ENCODE measurements at regions not wholly inside any gene's neighbourhood (a gene's known extent, or its start where the extent isn't known, plus 50 kb on each side); places are given as distances from the start of the nearest gene placed in this dataset.

GRCh38 chr2:78782196-78782595 is 243.3 kb upstream of the REG3G start:
- CTCF ChIA-PET: no interaction called here
- Histone ChIP-seq H3K9me3 (ENCODE audit: control insufficient read depth, insufficient read depth, low read depth, low read length) (no peaks in the 10 kb centered on the region), H3K4me3 (ENCODE audit: low read depth, low read length) (no peak overlapping the region), H3K36me3 (ENCODE audit: control insufficient read depth in 2 of 2, insufficient read depth in 1 of 2, low read length in 2 of 2) (no peaks in the 10 kb centered on the region), H3K4me1 (ENCODE audit: control insufficient read depth, insufficient read depth, low read length) (no peaks in the 10 kb centered on the region), H3K27ac (ENCODE audit: extremely low read depth, low read depth, low read length) (no peak overlapping the region)
- TF ChIP-seq OSR2 (tag by site-specific recombination; IDR thresholded peaks at IDR 0.05) (no peak), ZNF433 (tag by site-specific recombination; IDR thresholded peaks at IDR 0.05; ENCODE audit: low read depth) (no peak), REPIN1 (tag by site-specific recombination; IDR thresholded peaks at IDR 0.05; ENCODE audit: low read depth) (no peak), KLF9 (tag by site-specific recombination; IDR thresholded peaks at IDR 0.05; ENCODE audit: low read depth) (no peak), ZBTB21 (tag by site-specific recombination; IDR thresholded peaks at IDR 0.05) (no peak), YY2 (tag by site-specific recombination; IDR thresholded peaks at IDR 0.05) (no peak), ZNF146 (tag by site-specific recombination; IDR thresholded peaks at IDR 0.05) (no peak), ZNF792 (tag by site-specific recombination; IDR thresholded peaks at IDR 0.05) (no peak), YY1 (tag by site-specific recombination; IDR thresholded peaks at IDR 0.05) (no peak), ZNF19 (tag by site-specific recombination; IDR thresholded peaks at IDR 0.05; ENCODE audit: low read depth) (no peak), ZNF514 (tag by site-specific recombination; IDR thresholded peaks at IDR 0.05) (no peak), ZNF664 (tag by site-specific recombination; IDR thresholded peaks at IDR 0.05) (no peak), ZNF660 (tag by site-specific recombination; IDR thresholded peaks at IDR 0.05) (no peak), ZNF121 (tag by site-specific recombination; IDR thresholded peaks at IDR 0.05) (no peak), IKZF3 (tag by site-specific recombination; IDR thresholded peaks at IDR 0.05) (no peak), ZNF837 (tag by site-specific recombination; IDR thresholded peaks at IDR 0.05) (no peak), ZNF302 (tag by site-specific recombination; IDR thresholded peaks at IDR 0.05; ENCODE audit: low read depth) (no peak)
- TF ChIP-seq, protein P1, sequence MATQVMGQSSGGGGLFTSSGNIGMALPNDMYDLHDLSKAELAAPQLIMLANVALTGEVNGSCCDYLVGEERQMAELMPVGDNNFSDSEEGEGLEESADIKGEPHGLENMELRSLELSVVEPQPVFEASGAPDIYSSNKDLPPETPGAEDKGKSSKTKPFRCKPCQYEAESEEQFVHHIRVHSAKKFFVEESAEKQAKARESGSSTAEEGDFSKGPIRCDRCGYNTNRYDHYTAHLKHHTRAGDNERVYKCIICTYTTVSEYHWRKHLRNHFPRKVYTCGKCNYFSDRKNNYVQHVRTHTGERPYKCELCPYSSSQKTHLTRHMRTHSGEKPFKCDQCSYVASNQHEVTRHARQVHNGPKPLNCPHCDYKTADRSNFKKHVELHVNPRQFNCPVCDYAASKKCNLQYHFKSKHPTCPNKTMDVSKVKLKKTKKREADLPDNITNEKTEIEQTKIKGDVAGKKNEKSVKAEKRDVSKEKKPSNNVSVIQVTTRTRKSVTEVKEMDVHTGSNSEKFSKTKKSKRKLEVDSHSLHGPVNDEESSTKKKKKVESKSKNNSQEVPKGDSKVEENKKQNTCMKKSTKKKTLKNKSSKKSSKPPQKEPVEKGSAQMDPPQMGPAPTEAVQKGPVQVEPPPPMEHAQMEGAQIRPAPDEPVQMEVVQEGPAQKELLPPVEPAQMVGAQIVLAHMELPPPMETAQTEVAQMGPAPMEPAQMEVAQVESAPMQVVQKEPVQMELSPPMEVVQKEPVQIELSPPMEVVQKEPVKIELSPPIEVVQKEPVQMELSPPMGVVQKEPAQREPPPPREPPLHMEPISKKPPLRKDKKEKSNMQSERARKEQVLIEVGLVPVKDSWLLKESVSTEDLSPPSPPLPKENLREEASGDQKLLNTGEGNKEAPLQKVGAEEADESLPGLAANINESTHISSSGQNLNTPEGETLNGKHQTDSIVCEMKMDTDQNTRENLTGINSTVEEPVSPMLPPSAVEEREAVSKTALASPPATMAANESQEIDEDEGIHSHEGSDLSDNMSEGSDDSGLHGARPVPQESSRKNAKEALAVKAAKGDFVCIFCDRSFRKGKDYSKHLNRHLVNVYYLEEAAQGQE (tag by site-specific recombination; IDR thresholded peaks at IDR 0.05): no peak
- TF ChIP-seq, protein P2, sequence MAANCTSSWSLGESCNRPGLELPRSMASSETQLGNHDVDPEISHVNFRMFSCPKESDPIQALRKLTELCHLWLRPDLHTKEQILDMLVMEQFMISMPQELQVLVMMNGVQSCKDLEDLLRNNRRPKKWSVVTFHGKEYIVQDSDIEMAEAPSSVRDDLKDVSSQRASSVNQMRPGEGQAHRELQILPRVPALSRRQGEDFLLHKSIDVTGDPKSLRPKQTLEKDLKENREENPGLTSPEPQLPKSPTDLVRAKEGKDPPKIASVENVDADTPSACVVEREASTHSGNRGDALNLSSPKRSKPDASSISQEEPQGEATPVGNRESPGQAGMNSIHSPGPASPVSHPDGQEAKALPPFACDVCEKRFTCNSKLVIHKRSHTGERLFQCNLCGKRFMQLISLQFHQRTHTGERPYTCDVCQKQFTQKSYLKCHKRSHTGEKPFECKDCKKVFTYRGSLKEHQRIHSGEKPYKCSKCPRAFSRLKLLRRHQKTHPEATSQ (tag by site-specific recombination; IDR thresholded peaks at IDR 0.05): no peak
- TF ChIP-seq, protein P3, sequence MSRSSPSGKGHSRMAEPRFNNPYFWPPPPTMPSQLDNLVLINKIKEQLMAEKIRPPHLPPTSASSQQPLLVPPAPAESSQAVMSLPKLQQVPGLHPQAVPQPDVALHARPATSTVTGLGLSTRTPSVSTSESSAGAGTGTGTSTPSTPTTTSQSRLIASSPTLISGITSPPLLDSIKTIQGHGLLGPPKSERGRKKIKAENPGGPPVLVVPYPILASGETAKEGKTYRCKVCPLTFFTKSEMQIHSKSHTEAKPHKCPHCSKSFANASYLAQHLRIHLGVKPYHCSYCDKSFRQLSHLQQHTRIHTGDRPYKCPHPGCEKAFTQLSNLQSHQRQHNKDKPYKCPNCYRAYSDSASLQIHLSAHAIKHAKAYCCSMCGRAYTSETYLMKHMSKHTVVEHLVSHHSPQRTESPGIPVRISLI (tag by site-specific recombination; IDR thresholded peaks at IDR 0.05): no peak
- POLR2A ChIA-PET: no interaction called here

- H3K9me3 ChIP-seq (ENCODE audit: control insufficient read depth, insufficient read depth, low read depth, low read length): no peaks in the 10 kb centered on the region
- ChIA-PET POLR2A (no interaction called here), CTCF (interaction anchor here (0.6 kb wide), 1 partner anchor 394 kb away, joined by 3 read pairs; no protein-coding TSS in a partner anchor)
- H3K4me3 ChIP-seq (ENCODE audit: low read depth, low read length): no peak overlapping the region
- no peaks in the 10 kb centered on the region for H3K36me3 ChIP-seq (ENCODE audit: control insufficient read depth in 2 of 2, insufficient read depth in 1 of 2, low read length in 2 of 2)
- no peak overlapping the region for H3K27ac ChIP-seq (ENCODE audit: extremely low read depth, low read depth, low read length)
- H3K4me1 ChIP-seq (ENCODE audit: control insufficient read depth, insufficient read depth, low read length): no peaks in the 10 kb centered on the region
- TF ChIP-seq GFI1B (tag by site-specific recombination; IDR thresholded peaks at IDR 0.05): no peak
- no peak for TF ChIP-seq ZNF768 (tag by site-specific recombination; IDR thresholded peaks at IDR 0.05)
- TF ChIP-seq IKZF3 (tag by site-specific recombination; IDR thresholded peaks at IDR 0.05): no peak
- TF ChIP-seq ZNF174 (tag by site-specific recombination; IDR thresholded peaks at IDR 0.05): no peak
- no peak for TF ChIP-seq TCF7L2 (IDR thresholded peaks at IDR 0.05; ENCODE audit: borderline replicate concordance, low read depth, low read length)
- no peak for TF ChIP-seq HOXC10 (CRISPR knock-in tag; IDR thresholded peaks at IDR 0.05)
- no peak for TF ChIP-seq BCL11B (tag by site-specific recombination; IDR thresholded peaks at IDR 0.05; ENCODE audit: low read depth)
- TF ChIP-seq ZNF202 (tag by site-specific recombination; IDR thresholded peaks at IDR 0.05; ENCODE audit: borderline replicate concordance): no peak
- TF ChIP-seq ZNF76 (tag by site-specific recombination; IDR thresholded peaks at IDR 0.05; ENCODE audit: borderline replicate concordance, low read depth): no peak
- TF ChIP-seq ZNF302 (tag by site-specific recombination; IDR thresholded peaks at IDR 0.05; ENCODE audit: low read depth): no peak
- TF ChIP-seq ZNF639 (tag by site-specific recombination; IDR thresholded peaks at IDR 0.05): no peak
- no peak for TF ChIP-seq SP2 (tag by site-specific recombination; IDR thresholded peaks at IDR 0.05)
- no peak for TF ChIP-seq EGR2 (tag by site-specific recombination; IDR thresholded peaks at IDR 0.05; ENCODE audit: low read depth)
Measured at GRCh38 chr2:78811955-78812610, 213.4 kb upstream of the REG3G start.

Data from HEK293 (cell line).